ENCODE measurements at regions not wholly inside any gene's neighbourhood (a gene's known extent, or its start where the extent isn't known, plus 50 kb on each side); places are given as distances from the start of the nearest gene placed in this dataset.

DNA sequence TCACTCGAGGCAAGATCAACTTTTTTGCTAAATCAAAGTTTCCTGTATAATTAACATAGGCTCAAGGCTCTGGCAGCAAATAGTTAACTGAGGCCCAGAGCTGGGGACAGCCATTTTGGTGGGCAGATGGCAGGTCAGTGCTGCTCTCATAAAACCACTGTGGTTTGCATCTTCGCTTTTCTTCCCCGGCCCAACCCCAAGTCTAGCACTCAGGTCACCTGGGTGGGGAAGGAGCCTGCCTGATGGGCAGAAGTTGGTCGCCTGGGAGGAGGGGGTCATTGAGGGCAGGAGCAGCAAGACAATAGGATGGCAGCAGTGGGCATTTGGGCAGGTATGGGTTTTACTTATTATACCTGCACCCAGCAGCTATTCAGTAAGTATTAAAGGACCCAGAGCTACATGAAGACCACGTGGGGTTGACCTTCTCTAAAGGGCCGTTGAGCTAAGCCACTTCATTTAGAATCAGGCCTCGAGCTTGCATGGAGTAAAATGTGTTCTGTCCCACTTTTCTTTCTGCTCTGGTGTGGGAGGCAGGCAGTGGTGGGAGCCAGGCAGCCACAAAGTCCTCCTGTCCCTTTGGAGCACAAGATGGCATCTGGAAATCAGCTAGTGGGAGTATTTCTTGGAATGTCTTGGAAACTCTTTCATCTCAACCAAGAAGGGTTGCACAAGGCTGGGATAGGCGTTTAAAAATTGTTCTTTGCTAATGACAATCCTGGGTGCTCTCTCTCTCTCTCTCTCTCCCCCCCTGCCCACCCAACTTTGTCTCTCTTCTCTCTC, 133.4 kb downstream of the SPAG6 start:
- TF ChIP-seq, protein P1, sequence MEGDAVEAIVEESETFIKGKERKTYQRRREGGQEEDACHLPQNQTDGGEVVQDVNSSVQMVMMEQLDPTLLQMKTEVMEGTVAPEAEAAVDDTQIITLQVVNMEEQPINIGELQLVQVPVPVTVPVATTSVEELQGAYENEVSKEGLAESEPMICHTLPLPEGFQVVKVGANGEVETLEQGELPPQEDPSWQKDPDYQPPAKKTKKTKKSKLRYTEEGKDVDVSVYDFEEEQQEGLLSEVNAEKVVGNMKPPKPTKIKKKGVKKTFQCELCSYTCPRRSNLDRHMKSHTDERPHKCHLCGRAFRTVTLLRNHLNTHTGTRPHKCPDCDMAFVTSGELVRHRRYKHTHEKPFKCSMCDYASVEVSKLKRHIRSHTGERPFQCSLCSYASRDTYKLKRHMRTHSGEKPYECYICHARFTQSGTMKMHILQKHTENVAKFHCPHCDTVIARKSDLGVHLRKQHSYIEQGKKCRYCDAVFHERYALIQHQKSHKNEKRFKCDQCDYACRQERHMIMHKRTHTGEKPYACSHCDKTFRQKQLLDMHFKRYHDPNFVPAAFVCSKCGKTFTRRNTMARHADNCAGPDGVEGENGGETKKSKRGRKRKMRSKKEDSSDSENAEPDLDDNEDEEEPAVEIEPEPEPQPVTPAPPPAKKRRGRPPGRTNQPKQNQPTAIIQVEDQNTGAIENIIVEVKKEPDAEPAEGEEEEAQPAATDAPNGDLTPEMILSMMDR (IDR thresholded peaks at IDR 0.05) = no peak
- TF ChIP-seq EP300 (IDR thresholded peaks at IDR 0.05) (no peak), POLR2A (IDR thresholded peaks at IDR 0.05) (no peak)

Data from ovary (tissue), 3 donors.